ENCODE measurements at regions not wholly inside any gene's neighbourhood (a gene's known extent, or its start where the extent isn't known, plus 50 kb on each side); places are given as distances from the start of the nearest gene placed in this dataset.

DNA sequence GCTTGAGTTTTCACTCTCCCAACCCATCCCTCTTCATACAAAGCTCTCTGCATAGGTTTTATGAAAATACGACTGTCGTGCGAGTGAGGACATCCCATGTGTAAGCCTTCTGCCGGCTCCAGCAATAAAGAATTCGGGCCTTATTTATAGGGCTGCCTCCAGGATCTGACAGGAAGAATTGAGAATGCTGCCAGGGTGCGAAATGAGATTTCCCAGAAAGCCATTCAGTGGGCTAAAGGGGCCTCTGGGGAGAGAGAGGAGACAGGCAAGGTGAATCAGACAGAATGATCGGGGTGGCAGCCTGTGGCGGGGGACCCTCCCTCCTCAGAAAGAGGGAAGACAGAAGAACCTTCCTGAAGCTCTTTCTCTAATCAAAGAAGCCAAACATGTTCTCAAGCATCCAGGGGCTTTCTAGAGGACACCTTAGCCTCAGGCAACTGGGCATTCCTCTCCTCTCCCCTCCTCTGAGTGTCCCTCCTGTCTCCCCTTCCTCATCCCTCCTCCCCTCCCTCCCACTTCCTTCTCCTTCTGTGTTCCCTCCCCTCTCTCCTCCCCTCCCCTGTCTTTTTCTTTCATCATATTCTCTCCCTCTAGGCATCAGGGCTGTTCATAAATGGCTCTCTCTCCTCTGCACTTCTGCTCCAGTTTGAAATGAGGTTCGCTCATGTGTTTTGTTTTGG, 410.9 kb downstream of the TYW1 start:
- TF ChIP-seq, protein P1, sequence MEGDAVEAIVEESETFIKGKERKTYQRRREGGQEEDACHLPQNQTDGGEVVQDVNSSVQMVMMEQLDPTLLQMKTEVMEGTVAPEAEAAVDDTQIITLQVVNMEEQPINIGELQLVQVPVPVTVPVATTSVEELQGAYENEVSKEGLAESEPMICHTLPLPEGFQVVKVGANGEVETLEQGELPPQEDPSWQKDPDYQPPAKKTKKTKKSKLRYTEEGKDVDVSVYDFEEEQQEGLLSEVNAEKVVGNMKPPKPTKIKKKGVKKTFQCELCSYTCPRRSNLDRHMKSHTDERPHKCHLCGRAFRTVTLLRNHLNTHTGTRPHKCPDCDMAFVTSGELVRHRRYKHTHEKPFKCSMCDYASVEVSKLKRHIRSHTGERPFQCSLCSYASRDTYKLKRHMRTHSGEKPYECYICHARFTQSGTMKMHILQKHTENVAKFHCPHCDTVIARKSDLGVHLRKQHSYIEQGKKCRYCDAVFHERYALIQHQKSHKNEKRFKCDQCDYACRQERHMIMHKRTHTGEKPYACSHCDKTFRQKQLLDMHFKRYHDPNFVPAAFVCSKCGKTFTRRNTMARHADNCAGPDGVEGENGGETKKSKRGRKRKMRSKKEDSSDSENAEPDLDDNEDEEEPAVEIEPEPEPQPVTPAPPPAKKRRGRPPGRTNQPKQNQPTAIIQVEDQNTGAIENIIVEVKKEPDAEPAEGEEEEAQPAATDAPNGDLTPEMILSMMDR (IDR thresholded peaks at IDR 0.05) = no peak
- TF ChIP-seq POLR2A (IDR thresholded peaks at IDR 0.05) = no peak
